Mesenchymal stem cell (in vitro differentiated cells and primary cell): ENCODE measurements at regions not wholly inside any gene's neighbourhood (a gene's known extent, or its start where the extent isn't known, plus 50 kb on each side); places are given as distances from the start of the nearest gene placed in this dataset.
"Not testable (repeated sequence)": the region's sequence is repeated elsewhere in the genome, so short reads cannot be mapped to it uniquely, and the experiment has no call there.

Experiments used
- DNase-seq: peaks from one replicate; pipeline ENCODE4 v3.0.0-alpha.2; 2013
- H2AFZ ChIP-seq: one replicate; pipeline ENCODE4 v1.6.1; 2013; ENCODE audit warnings: low read depth, mild to moderate bottlenecking, control low read depth, inconsistent platforms, low read length, moderate library complexity
- H2AK5ac ChIP-seq: 2 replicates; pipeline ENCODE4 v1.6.1; 2013; ENCODE audit warnings: low read length, moderate library complexity, mild to moderate bottlenecking, inconsistent platforms; ENCODE audit not compliant: severe bottlenecking
- H2BK120ac ChIP-seq: one replicate; pipeline ENCODE4 v1.6.1; 2013; ENCODE audit warnings: low read depth, mild to moderate bottlenecking, inconsistent platforms, low read length, moderate library complexity
- H2BK12ac ChIP-seq, 2 experiments: one replicate each; pipeline ENCODE4 v1.6.1; 2013; ENCODE audit warnings: inconsistent platforms in 2 of 2, low read length in 2 of 2, mild to moderate bottlenecking in 2 of 2, moderate library complexity in 2 of 2, control low read depth in 1 of 2
- H2BK15ac ChIP-seq: one replicate; pipeline ENCODE4 v1.6.1; 2013; ENCODE audit warnings: mild to moderate bottlenecking, low read depth, inconsistent platforms; ENCODE audit not compliant: poor library complexity, severe bottlenecking
- H2BK5ac ChIP-seq: 2 replicates; pipeline ENCODE4 v1.6.1; 2013; ENCODE audit warnings: low read depth, mild to moderate bottlenecking, low read length, control low read depth, inconsistent platforms; ENCODE audit not compliant: poor library complexity, severe bottlenecking
- H3K14ac ChIP-seq, 2 experiments: one replicate each; pipeline ENCODE4 v1.6.1; 2013; ENCODE audit warnings: inconsistent platforms in 2 of 2, low read length in 2 of 2, control low read depth in 1 of 2, mild to moderate bottlenecking in 1 of 2, moderate library complexity in 1 of 2
- H3K18ac ChIP-seq, 2 experiments: one replicate each; pipeline ENCODE4 v1.6.1; 2013; ENCODE audit warnings: inconsistent platforms in 2 of 2, low read length in 2 of 2, control low read depth in 1 of 2, low read depth in 1 of 2, mild to moderate bottlenecking in 1 of 2
- H3K23ac ChIP-seq, 2 experiments: one replicate each; pipeline ENCODE4 v1.6.1; 2013; ENCODE audit warnings: inconsistent platforms in 2 of 2, low read length in 2 of 2, mild to moderate bottlenecking in 2 of 2, moderate library complexity in 2 of 2, control low read depth in 1 of 2
- H3K27ac ChIP-seq: 2 replicates; pipeline ENCODE4 v1.5.1; 2013; ENCODE audit warnings: mild to moderate bottlenecking, moderate library complexity, low read length, control low read depth, inconsistent platforms; ENCODE audit not compliant: poor library complexity, severe bottlenecking
- H3K27me3 ChIP-seq, 2 experiments: 2 replicates each; pipeline versions ENCODE4 v1.6.1 to v1.7.0; 2013; ENCODE audit warnings: low read length in 2 of 2, mild to moderate bottlenecking in 2 of 2, moderate library complexity in 2 of 2, control low read depth in 1 of 2, inconsistent platforms in 1 of 2; ENCODE audit not compliant: control insufficient read depth in 1 of 2, insufficient read depth in 1 of 2
- H3K36me3 ChIP-seq, 2 experiments: 2 replicates each; pipeline versions ENCODE4 v1.6.1 to v1.7.0; 2013; ENCODE audit warnings: low read length in 2 of 2, control low read depth in 1 of 2, inconsistent platforms in 1 of 2, low read depth in 1 of 2, mild to moderate bottlenecking in 1 of 2; ENCODE audit not compliant: insufficient read depth in 2 of 2, control insufficient read depth in 1 of 2
- H3K4ac ChIP-seq, 2 experiments: one replicate each; pipeline ENCODE4 v1.6.1; 2013; ENCODE audit warnings: inconsistent platforms in 2 of 2, low read length in 2 of 2, mild to moderate bottlenecking in 2 of 2, moderate library complexity in 2 of 2, control low read depth in 1 of 2, low read depth in 1 of 2
- H3K4me1 ChIP-seq: 2 replicates; pipeline ENCODE4 v1.6.1; 2013; ENCODE audit warnings: low read depth, low read length, control low read depth; ENCODE audit not compliant: control insufficient read depth, insufficient read depth
- H3K4me2 ChIP-seq: 2 replicates; pipeline ENCODE4 v1.6.1; 2013; ENCODE audit warnings: low read length, mild to moderate bottlenecking, inconsistent platforms; ENCODE audit not compliant: poor library complexity, severe bottlenecking
- H3K4me3 ChIP-seq, 2 experiments: 2 replicates each; pipeline versions ENCODE4 v1.5.1 to v1.7.0; 2013; ENCODE audit warnings: low read length in 2 of 2, mild to moderate bottlenecking in 2 of 2, control low read depth in 1 of 2, low read depth in 1 of 2; ENCODE audit not compliant: insufficient read depth in 1 of 2
- H3K79me1 ChIP-seq: replicated peaks from 2 replicates; pipeline ENCODE4 v1.6.1; 2013; ENCODE audit warnings: mild to moderate bottlenecking, control low read depth, low read length, inconsistent platforms; ENCODE audit not compliant: poor library complexity, severe bottlenecking
- H3K9ac ChIP-seq: 2 replicates; pipeline ENCODE4 v1.7.0; 2013; ENCODE audit warnings: mild to moderate bottlenecking, low read length, moderate library complexity
- H3K9me3 ChIP-seq: 2 replicates; pipeline ENCODE4 v1.7.0; 2013; ENCODE audit warnings: mild to moderate bottlenecking, low read length; ENCODE audit not compliant: control insufficient read depth
- H4K8ac ChIP-seq: one replicate; pipeline ENCODE4 v1.6.1; 2013; ENCODE audit warnings: inconsistent platforms, mild to moderate bottlenecking, low read length, moderate library complexity
- H4K91ac ChIP-seq: one replicate; pipeline ENCODE4 v1.6.1; 2013; ENCODE audit warnings: mild to moderate bottlenecking, low read length, inconsistent platforms
- WGBS: methylation state at CpG from one replicate; pipeline ENCODE4 v1.1.7; 2013; ENCODE audit warnings: mixed read lengths; 5-methylcytosine and 5-hydroxymethylcytosine counted together

DNA sequence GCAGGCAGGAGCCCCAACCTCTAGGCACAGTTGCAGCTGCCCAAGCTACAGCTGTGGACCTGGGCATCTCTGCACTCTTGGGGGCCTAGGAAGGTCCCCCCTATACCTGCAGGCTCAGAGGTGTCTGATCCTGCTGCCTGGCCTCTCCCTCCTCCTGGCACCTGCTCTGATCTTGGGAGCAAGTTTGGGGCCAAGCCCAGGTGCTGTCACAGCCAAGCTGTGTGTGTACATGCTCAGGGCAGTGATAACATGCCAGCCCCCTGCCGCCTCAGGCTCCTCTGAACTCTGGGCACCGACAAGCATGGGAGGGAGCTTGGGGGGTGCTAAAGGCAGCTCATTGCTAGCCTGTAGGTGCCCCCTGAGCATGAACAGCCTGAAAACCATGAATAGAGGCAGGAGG lies 829.6 kb upstream of the VRK2 start:
- Histone ChIP-seq H3K18ac (no peak overlapping the region), H3K4me3 (no peak overlapping the region), H3K9ac (no peak overlapping the region), H3K4me1 (no peaks in the 10 kb centered on the region), H2BK15ac (no peak overlapping the region), H3K36me3 (no peaks in the 10 kb centered on the region), H4K8ac (no peak overlapping the region), H4K91ac (no peak overlapping the region), H3K27me3 (no peaks in the 10 kb centered on the region), H3K23ac (no peak overlapping the region), H2BK120ac (no peak overlapping the region), H2AK5ac (no peak overlapping the region), H3K27ac (no peak overlapping the region), H2AFZ (no peak overlapping the region), H3K4ac (no peak overlapping the region), H2BK5ac (no peak overlapping the region), H2BK12ac (no peak overlapping the region), H3K4me2 (no peak overlapping the region), H3K79me1 (no peaks in the 10 kb centered on the region), H3K14ac (no peak overlapping the region), H3K9me3 (peaks cover 61% of the 10 kb centered on the region)
- no peak for DNase-seq
- 92% methylated on average over 2 of the region's 2 CpGs for WGBS

DNA sequence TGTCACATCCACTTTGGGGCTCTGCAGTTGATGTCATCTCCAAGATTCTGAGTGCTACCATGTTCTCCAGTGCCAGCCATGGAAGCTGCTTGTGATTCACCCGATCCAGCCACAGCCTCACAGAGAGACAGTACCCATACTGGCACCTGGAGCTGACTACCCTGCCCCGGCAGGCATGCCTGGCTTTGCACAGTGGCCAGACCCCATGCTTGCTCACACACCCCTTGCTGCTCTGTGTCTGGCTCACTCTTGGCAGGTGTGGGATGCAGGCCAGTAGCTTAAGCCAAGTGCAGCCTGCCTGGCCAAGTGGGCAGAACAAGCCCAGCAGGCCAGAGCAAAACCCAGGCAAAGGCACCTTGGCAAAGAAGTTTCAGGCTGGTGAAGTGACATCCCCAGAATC lies 828.4 kb upstream of the VRK2 start:
- peaks cover 65% of the 10 kb centered on the region for H3K9me3 ChIP-seq
- WGBS: 82% methylated on average over 2 of the region's 2 CpGs
- no peak overlapping the region for H3K4me2 ChIP-seq
- H4K8ac ChIP-seq: no peak overlapping the region
- H3K79me1 ChIP-seq: no peaks in the 10 kb centered on the region
- no peaks in the 10 kb centered on the region for H3K4me1 ChIP-seq
- H3K36me3 ChIP-seq: no peaks in the 10 kb centered on the region
- DNase-seq: no peak
- H2AK5ac ChIP-seq: no peak overlapping the region
- H2BK15ac ChIP-seq: no peak overlapping the region
- H2AFZ ChIP-seq: no peak overlapping the region
- H2BK5ac ChIP-seq: no peak overlapping the region
- no peak overlapping the region for H3K27ac ChIP-seq
- no peak overlapping the region for H3K9ac ChIP-seq
- H3K4ac ChIP-seq: no peak overlapping the region
- H2BK120ac ChIP-seq: no peak overlapping the region
- H3K14ac ChIP-seq: peak overlapping the region in 1 of 2 experiments; percentile 31
- no peak overlapping the region for H3K18ac ChIP-seq
- H3K27me3 ChIP-seq: no peaks in the 10 kb centered on the region
- H4K91ac ChIP-seq: no peak overlapping the region
- no peak overlapping the region for H3K23ac ChIP-seq
- no peak overlapping the region for H2BK12ac ChIP-seq
- H3K4me3 ChIP-seq: no peak overlapping the region

DNA sequence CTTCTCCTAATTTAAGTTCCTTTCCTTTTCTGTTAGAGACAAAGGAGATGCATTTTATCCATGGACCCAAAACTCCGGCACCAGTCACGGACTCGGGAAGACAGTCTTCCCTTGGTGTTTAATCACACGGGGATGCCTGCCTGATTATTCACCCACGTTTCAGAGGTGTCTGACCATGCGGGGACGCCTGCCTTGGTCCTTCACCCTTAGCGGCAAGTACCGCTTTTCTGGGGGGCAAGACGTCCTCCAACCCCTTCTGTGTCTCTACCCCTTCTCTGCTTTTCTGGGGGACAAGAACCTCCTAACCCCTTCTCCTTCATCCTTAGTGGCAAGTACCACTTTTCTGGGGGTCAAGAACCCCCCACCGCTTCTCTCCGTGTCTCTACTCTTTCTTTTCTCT lies 816.9 kb upstream of the VRK2 start:
- H2BK5ac ChIP-seq, H2BK120ac ChIP-seq, H3K4me3 ChIP-seq, H2BK12ac ChIP-seq, H3K27me3 ChIP-seq, H3K79me1 ChIP-seq, DNase-seq, H3K14ac ChIP-seq, H2AFZ ChIP-seq, H3K23ac ChIP-seq, H3K27ac ChIP-seq, H4K91ac ChIP-seq, H2BK15ac ChIP-seq, H3K4ac ChIP-seq, H3K18ac ChIP-seq, H2AK5ac ChIP-seq, H4K8ac ChIP-seq, H3K36me3 ChIP-seq, H3K9ac ChIP-seq, H3K4me2 ChIP-seq, H3K4me1 ChIP-seq, H3K9me3 ChIP-seq: not testable (repeated sequence)
- 93% methylated on average over 12 of the region's 12 CpGs for WGBS

DNA sequence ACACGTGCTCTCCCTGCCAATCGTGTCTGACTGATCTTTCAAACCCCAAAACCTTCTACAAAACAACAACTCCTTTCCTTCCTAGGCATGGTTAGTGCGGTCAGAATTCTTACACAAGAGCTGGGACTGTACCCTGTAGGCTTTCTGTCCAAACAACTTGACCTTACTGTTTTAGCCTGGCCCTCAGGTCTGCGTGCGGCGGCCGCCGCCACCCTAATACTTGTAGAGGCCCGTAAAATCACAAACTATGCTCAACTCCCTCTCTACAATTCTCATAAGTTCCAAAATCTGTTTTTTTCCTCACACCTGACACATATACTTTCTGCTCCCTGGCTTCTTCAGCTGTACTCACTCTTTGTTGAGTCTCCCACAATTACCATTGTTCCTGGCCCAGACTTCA lies 814.3 kb upstream of the VRK2 start:
- not testable (repeated sequence) for H3K4ac ChIP-seq, H3K4me1 ChIP-seq, H3K27ac ChIP-seq, H3K14ac ChIP-seq, H2BK15ac ChIP-seq, H3K9ac ChIP-seq, H2BK5ac ChIP-seq, H3K79me1 ChIP-seq, H2AK5ac ChIP-seq, DNase-seq, H3K4me2 ChIP-seq, H3K23ac ChIP-seq, H2BK12ac ChIP-seq, H2BK120ac ChIP-seq, H3K4me3 ChIP-seq, H4K8ac ChIP-seq, H3K9me3 ChIP-seq, H2AFZ ChIP-seq, H3K36me3 ChIP-seq, H3K27me3 ChIP-seq, H4K91ac ChIP-seq, H3K18ac ChIP-seq
- WGBS: 92% methylated on average over 9 of the region's 9 CpGs
